HEK293T (cell line): ENCODE measurements at regions not wholly inside any gene's neighbourhood (a gene's known extent, or its start where the extent isn't known, plus 50 kb on each side); places are given as distances from the start of the nearest gene placed in this dataset.

Source experiments
- ARNT ChIP-seq: fragments of 450-650 bp; IDR thresholded peaks from 2 replicates; pipeline ENCODE4 v1.6.1; 2017; ENCODE audit warnings: mild to moderate bottlenecking
- SP1 ChIP-seq: fragments of 450-650 bp; IDR thresholded peaks from 2 replicates; pipeline ENCODE4 v1.6.1; 2017

DNA sequence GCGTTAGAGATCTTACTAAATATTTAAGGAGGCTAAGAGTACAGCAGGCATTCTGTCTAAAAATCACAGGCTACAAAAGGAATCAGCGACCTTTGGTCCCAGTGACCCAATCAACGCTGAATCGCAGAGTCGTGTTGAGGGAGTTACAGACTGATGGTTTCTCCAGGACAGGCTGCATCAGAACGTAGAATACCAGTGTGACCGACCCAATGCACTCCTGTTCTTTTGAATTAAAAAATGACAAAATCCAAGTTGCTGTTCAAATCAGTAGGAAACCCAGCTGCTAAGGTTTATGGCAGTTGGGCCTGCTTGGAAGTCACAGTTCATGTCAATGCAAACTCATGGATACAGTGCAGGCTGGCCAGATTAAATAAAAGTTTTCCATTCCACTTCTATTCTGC lies 155.8 kb upstream of the AFDN start:
- TF ChIP-seq ARNT (no peak), SP1 (no peak)
